HepG2 (cell line): ENCODE measurements at regions not wholly inside any gene's neighbourhood (a gene's known extent, or its start where the extent isn't known, plus 50 kb on each side); places are given as distances from the start of the nearest gene placed in this dataset.
"Not testable (repeated sequence)": the region's sequence is repeated elsewhere in the genome, so short reads cannot be mapped to it uniquely, and the experiment has no call there.

Experiments used
- ATAC-seq: fragments of 200-7000 bp; cut with Tn5 transposase; 3 replicates; pipeline ENCODE4 v1.9.1; 2020; ENCODE audit warnings: mild to moderate bottlenecking, moderate library complexity
- BruUV-seq: library from RNA; stranded (reverse); fragments of 400-500 nt; replicated peaks from 2 replicates; lab custom pipeline; 2021; lab: Mats Ljungman, UMichigan
- CTCF ChIA-PET: fragments of 300-600 bp; formaldehyde crosslinking; extraction: SDS; loops from one replicate; lab custom pipeline; 2021; ENCODE audit warnings: low total read pairs, inconsistent platforms, low intra/inter-chr PET ratio; lab: Yijun Ruan, JAX
- POLR2A ChIA-PET: fragments of 350-600 bp; sonication (Branson Sonifier 250); formaldehyde crosslinking; loops from one replicate; lab custom pipeline; 2020; ENCODE audit warnings: antibody characterized with exemption, inconsistent platforms; lab: Yijun Ruan, JAX
- DNase-seq: peaks from one replicate; pipeline ENCODE4 v3.0.0-alpha.2; 2015; ENCODE audit warnings: low spot score
- FAIRE-seq: peaks from 3 replicates; lab custom pipeline; 2011; peaks lifted over from hg19 to GRCh38; lab: Jason Lieb, UNC
- H2AFZ ChIP-seq: one replicate; pipeline ENCODE4 v1.6.1; 2011; ENCODE audit warnings: low read length, inconsistent platforms
- H3K27ac ChIP-seq: fragments of 300-600 bp; 3 replicates; pipeline ENCODE4 v1.8.0; 2011; ENCODE audit warnings: mixed run types, mild to moderate bottlenecking, mixed read lengths, low read length, inconsistent platforms; ENCODE audit not compliant: insufficient read depth; ENCODE audit errors: extremely low read length
- H3K27me3 ChIP-seq, 2 experiments: fragments of 200-600 bp in 1 of 2; 2 replicates in 1 of 2; 3 replicates in 1 of 2; pipeline versions ENCODE4 v1.6.0 to v1.8.0; 2011; ENCODE audit warnings: low read length in 2 of 2, mild to moderate bottlenecking in 2 of 2, moderate library complexity in 2 of 2, inconsistent platforms in 1 of 2; ENCODE audit not compliant: insufficient read depth in 2 of 2, control insufficient read depth in 1 of 2
- H3K36me3 ChIP-seq, 2 experiments: fragments of 200-600 bp in 1 of 2; replicated peaks in 1 of 2; 2 replicates in 1 of 2; 3 replicates in 1 of 2; pipeline versions ENCODE4 v1.5.1 to v1.8.0; 2011; ENCODE audit warnings: low read length in 2 of 2, inconsistent platforms in 1 of 2; ENCODE audit not compliant: insufficient read depth in 2 of 2, control insufficient read depth in 1 of 2
- H3K4me1 ChIP-seq: 2 replicates; pipeline ENCODE4 v1.5.1; 2012; ENCODE audit warnings: low read length, inconsistent platforms; ENCODE audit not compliant: insufficient read depth
- H3K4me2 ChIP-seq: 2 replicates; pipeline ENCODE4 v1.6.0; 2011; ENCODE audit warnings: low read depth, low read length, inconsistent platforms
- H3K4me3 ChIP-seq, 3 experiments: fragments of 200-600 bp in 1 of 3; sonication (generic), shearing (Covaris generic) in 1 of 3; replicated peaks in 1 of 3; 2 replicates each; pipeline ENCODE4 v1.5.1; 2011 to 2016; ENCODE audit warnings: low read length in 3 of 3, inconsistent platforms in 2 of 3, low read depth in 2 of 3, mild to moderate bottlenecking in 2 of 3, control low read depth in 1 of 3, mixed read lengths in 1 of 3; ENCODE audit not compliant: insufficient read depth in 1 of 3
- H3K79me2 ChIP-seq: one replicate; pipeline ENCODE4 v1.6.1; 2011; ENCODE audit warnings: low read length, inconsistent platforms; ENCODE audit not compliant: insufficient read depth
- H3K9ac ChIP-seq: 2 replicates; pipeline ENCODE4 v1.6.0; 2011; ENCODE audit warnings: mild to moderate bottlenecking, low read depth, low read length, inconsistent platforms; ENCODE audit not compliant: insufficient read depth
- H3K9me3 ChIP-seq: 2 replicates; pipeline ENCODE4 v1.5.1; 2012; ENCODE audit warnings: mild to moderate bottlenecking, low read length
- H4K20me1 ChIP-seq: 2 replicates; pipeline ENCODE4 v1.6.0; 2011; ENCODE audit warnings: inconsistent platforms, mild to moderate bottlenecking, low read length, moderate library complexity; ENCODE audit not compliant: insufficient read depth
- DR1 ChIP-seq: sonication (generic); formaldehyde crosslinking; IDR thresholded peaks from 2 replicates; pipeline ENCODE4 v1.8.0; 2021; ENCODE audit warnings: mild to moderate bottlenecking, missing genetic modification reagents, inconsistent platforms
- HNRNPLL ChIP-seq: fragments of 200-400 bp; formaldehyde crosslinking; IDR thresholded peaks from 2 replicates; pipeline ENCODE4 v1.6.1; 2017; ENCODE audit warnings: mild to moderate bottlenecking, low read depth, low read length; ENCODE audit not compliant: poor library complexity, severe bottlenecking
- KAT8 ChIP-seq: IDR thresholded peaks from 2 replicates; pipeline ENCODE4 v1.6.1; 2016; ENCODE audit warnings: missing genetic modification reagents, missing compliant biosample characterization
- MAX ChIP-seq: IDR thresholded peaks from 2 replicates; pipeline ENCODE4 v1.6.1; 2012; ENCODE audit warnings: inconsistent platforms
- MAZ ChIP-seq, 2 experiments: sonication (generic) in 1 of 2; formaldehyde crosslinking in 1 of 2; IDR thresholded peaks; 2 replicates each; pipeline versions ENCODE4 v1.5.0 to v1.6.1; 2012 to 2020; ENCODE audit warnings: low read depth in 2 of 2, mild to moderate bottlenecking in 2 of 2, borderline replicate concordance in 1 of 2, improper control_type of control experiment in 1 of 2, low read length in 1 of 2, missing genetic modification reagents in 1 of 2, moderate library complexity in 1 of 2
- RBFOX2 ChIP-seq: fragments of 200-400 bp; formaldehyde crosslinking; IDR thresholded peaks from 2 replicates; pipeline ENCODE4 v1.6.1; 2017; ENCODE audit warnings: low read depth, mild to moderate bottlenecking, low read length
- TAF1 ChIP-seq: sonication (generic); formaldehyde crosslinking; IDR thresholded peaks from 2 replicates; pipeline ENCODE4 v1.4.0; 2020; ENCODE audit warnings: missing genetic modification reagents
- TOE1 ChIP-seq: sonication (generic); formaldehyde crosslinking; IDR thresholded peaks from 2 replicates; pipeline ENCODE4 v1.4.0; 2020; ENCODE audit warnings: mild to moderate bottlenecking, missing genetic modification reagents
- UBTF ChIP-seq: sonication (generic); formaldehyde crosslinking; IDR thresholded peaks from 2 replicates; pipeline ENCODE4 v1.4.0; 2020; ENCODE audit warnings: mild to moderate bottlenecking, missing genetic modification reagents
- ZNF891 ChIP-seq: sonication (generic); formaldehyde crosslinking; IDR thresholded peaks from 2 replicates; pipeline ENCODE4 v1.5.0; 2020; ENCODE audit warnings: mild to moderate bottlenecking, missing genetic modification reagents
- WGBS: methylation state at CpG from one replicate; pipeline ENCODE4 v1.1.6; 2017; ENCODE audit warnings: low lambda C conversion rate; 5-methylcytosine and 5-hydroxymethylcytosine counted together
- in situ Hi-C: cut with HindIII; loops from 2 replicates; pipeline ENCODE4 v1.10.0; 2017; ENCODE audit warnings: low pct_unique_long_range_greater_than_20kb; ENCODE audit not compliant: extremely low pct_ligation_motif_present
- intact Hi-C: fragments of 100-400 bp; cut with micrococcal nuclease; formaldehyde crosslinking; loops from one replicate; pipeline ENCODE4 v1.10.0; 2022; ENCODE audit not compliant: unreplicated experiment
- TF ChIP-seq, protein P1 (sequence below): sonication (generic); formaldehyde crosslinking; IDR thresholded peaks from 2 replicates; pipeline ENCODE4 v1.5.0; 2020; ENCODE audit warnings: mild to moderate bottlenecking, missing genetic modification reagents, moderate library complexity
- TF ChIP-seq, protein P2 (sequence below): sonication (generic); formaldehyde crosslinking; conservative IDR thresholded peaks from 2 replicates; pipeline ENCODE4 v1.8.0; 2022; ENCODE audit warnings: mild to moderate bottlenecking, moderate library complexity, missing genetic modification reagents

GRCh38 chr3:75434913-75435793 lies 229.0 kb upstream of the FRG2C start (continued):
- TF ChIP-seq MAZ (IDR thresholded peaks at IDR 0.05; ENCODE audit: borderline replicate concordance, low read depth, low read length) = not testable (repeated sequence)
- TF ChIP-seq MAZ (CRISPR knock-in tag; IDR thresholded peaks at IDR 0.05; ENCODE audit: low read depth) (peak; percentile 62), RBFOX2 (peak; percentile 65), DR1 (peak; percentile 50), MAX (peak; percentile 72), TAF1 (CRISPR knock-in tag) (peak; percentile 65)
- TF ChIP-seq, protein P1, sequence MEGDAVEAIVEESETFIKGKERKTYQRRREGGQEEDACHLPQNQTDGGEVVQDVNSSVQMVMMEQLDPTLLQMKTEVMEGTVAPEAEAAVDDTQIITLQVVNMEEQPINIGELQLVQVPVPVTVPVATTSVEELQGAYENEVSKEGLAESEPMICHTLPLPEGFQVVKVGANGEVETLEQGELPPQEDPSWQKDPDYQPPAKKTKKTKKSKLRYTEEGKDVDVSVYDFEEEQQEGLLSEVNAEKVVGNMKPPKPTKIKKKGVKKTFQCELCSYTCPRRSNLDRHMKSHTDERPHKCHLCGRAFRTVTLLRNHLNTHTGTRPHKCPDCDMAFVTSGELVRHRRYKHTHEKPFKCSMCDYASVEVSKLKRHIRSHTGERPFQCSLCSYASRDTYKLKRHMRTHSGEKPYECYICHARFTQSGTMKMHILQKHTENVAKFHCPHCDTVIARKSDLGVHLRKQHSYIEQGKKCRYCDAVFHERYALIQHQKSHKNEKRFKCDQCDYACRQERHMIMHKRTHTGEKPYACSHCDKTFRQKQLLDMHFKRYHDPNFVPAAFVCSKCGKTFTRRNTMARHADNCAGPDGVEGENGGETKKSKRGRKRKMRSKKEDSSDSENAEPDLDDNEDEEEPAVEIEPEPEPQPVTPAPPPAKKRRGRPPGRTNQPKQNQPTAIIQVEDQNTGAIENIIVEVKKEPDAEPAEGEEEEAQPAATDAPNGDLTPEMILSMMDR (CRISPR knock-in tag) = peak; percentile 18; the same call in 1 of the 2 replicates

DNA sequence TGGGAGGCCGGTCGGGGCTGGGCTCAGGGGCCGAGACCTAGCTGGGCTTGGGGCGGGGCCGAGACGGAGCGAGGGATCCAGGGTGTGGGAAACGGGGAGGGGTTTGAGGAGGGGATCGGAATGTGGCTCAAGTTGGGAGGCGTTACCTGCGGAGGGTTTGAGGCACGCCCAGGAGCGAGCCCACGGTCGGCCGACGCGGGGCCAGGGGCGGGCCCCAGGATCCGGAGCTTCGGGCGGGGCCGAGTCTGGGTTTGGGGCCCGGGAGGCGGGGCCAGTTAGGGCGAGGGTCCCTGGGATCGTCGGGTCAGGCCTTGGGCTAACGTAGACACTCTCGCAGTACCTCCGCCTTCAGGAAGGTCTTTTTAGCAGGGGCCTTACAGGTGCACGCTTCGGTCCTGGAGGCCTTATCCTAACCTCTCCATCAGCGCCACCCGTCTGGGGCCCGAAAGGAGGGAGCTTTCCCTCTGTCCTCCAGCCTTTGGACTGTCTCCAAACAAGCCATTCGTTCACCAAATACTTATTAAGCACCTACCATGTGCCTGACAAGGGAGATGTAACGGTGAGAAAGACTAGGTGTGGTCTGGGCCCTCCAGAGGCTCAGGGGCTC lies 228.2 kb upstream of the FRG2C start:
- Histone ChIP-seq H3K9ac (peak overlapping the region; percentile 72), H3K4me2 (peak overlapping the region; percentile 84), H3K27ac (peak overlapping the region; percentile 87), H3K4me1 (peaks cover 18% of the 10 kb centered on the region), H3K4me3 (peak overlapping the region; percentile 61 to 78 (median 62); a peak in 5 of 6 replicates)
- H3K9me3 ChIP-seq, H3K36me3 ChIP-seq, H4K20me1 ChIP-seq, FAIRE-seq, in situ Hi-C loops, H2AFZ ChIP-seq, BruUV-seq, H3K27me3 ChIP-seq, CTCF ChIA-PET, H3K79me2 ChIP-seq: not testable (repeated sequence)
- intact Hi-C loops = loop anchor here (10.0 kb wide), 1 partner anchor 219 kb away; no protein-coding TSS in a partner anchor
- ATAC-seq (peak; percentile 27; the same call in 1 of the 3 replicates), DNase-seq (peak; percentile 74)
- WGBS = 2% methylated on average over 5 of the region's 38 CpGs
- POLR2A ChIA-PET = interaction anchor here (0.9 kb wide), 1 partner anchor 222 kb away, joined by 4 read pairs; no protein-coding TSS in a partner anchor
- TF ChIP-seq UBTF (CRISPR knock-in tag) = 0 out of 2 replicates have a peak, but pooled peaks have one; percentile 23
- TF ChIP-seq, protein P2, sequence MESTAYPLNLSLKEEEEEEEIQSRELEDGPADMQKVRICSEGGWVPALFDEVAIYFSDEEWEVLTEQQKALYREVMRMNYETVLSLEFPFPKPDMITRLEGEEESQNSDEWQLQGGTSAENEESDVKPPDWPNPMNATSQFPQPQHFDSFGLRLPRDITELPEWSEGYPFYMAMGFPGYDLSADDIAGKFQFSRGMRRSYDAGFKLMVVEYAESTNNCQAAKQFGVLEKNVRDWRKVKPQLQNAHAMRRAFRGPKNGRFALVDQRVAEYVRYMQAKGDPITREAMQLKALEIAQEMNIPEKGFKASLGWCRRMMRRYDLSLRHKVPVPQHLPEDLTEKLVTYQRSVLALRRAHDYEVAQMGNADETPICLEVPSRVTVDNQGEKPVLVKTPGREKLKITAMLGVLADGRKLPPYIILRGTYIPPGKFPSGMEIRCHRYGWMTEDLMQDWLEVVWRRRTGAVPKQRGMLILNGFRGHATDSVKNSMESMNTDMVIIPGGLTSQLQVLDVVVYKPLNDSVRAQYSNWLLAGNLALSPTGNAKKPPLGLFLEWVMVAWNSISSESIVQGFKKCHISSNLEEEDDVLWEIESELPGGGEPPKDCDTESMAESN (CRISPR knock-in tag) = peak; percentile 30; the same call in 1 of the 2 replicates
- TF ChIP-seq HNRNPLL = peak; percentile 37
- TF ChIP-seq ZNF891 (CRISPR knock-in tag) = 0 out of 2 replicates have a peak, but pooled peaks have one; percentile 35
- TF ChIP-seq KAT8 (CRISPR knock-in tag) = peak; percentile 24; the same call in 1 of the 2 replicates
- TF ChIP-seq TOE1 (CRISPR knock-in tag) = 0 out of 2 replicates have a peak, but pooled peaks have one; percentile 34
